ENCODE measurements at regions not wholly inside any gene's neighbourhood (a gene's known extent, or its start where the extent isn't known, plus 50 kb on each side); places are given as distances from the start of the nearest gene placed in this dataset.

GRCh38 chr6:71510057-71510713 is 221.6 kb downstream of the OGFRL1 start:
- TF ChIP-seq, protein P1, sequence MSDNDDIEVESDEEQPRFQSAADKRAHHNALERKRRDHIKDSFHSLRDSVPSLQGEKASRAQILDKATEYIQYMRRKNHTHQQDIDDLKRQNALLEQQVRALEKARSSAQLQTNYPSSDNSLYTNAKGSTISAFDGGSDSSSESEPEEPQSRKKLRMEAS (IDR thresholded peaks at IDR 0.05) = no peak
- TF ChIP-seq YY1 (IDR thresholded peaks at IDR 0.05; ENCODE audit: low read depth) = no peak
- no peak for TF ChIP-seq EP300 (IDR thresholded peaks at IDR 0.05; ENCODE audit: borderline replicate concordance)
- TF ChIP-seq, protein P2, sequence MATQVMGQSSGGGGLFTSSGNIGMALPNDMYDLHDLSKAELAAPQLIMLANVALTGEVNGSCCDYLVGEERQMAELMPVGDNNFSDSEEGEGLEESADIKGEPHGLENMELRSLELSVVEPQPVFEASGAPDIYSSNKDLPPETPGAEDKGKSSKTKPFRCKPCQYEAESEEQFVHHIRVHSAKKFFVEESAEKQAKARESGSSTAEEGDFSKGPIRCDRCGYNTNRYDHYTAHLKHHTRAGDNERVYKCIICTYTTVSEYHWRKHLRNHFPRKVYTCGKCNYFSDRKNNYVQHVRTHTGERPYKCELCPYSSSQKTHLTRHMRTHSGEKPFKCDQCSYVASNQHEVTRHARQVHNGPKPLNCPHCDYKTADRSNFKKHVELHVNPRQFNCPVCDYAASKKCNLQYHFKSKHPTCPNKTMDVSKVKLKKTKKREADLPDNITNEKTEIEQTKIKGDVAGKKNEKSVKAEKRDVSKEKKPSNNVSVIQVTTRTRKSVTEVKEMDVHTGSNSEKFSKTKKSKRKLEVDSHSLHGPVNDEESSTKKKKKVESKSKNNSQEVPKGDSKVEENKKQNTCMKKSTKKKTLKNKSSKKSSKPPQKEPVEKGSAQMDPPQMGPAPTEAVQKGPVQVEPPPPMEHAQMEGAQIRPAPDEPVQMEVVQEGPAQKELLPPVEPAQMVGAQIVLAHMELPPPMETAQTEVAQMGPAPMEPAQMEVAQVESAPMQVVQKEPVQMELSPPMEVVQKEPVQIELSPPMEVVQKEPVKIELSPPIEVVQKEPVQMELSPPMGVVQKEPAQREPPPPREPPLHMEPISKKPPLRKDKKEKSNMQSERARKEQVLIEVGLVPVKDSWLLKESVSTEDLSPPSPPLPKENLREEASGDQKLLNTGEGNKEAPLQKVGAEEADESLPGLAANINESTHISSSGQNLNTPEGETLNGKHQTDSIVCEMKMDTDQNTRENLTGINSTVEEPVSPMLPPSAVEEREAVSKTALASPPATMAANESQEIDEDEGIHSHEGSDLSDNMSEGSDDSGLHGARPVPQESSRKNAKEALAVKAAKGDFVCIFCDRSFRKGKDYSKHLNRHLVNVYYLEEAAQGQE (IDR thresholded peaks at IDR 0.05; ENCODE audit: low read depth) = no peak
- no peak for TF ChIP-seq FOXM1 (IDR thresholded peaks at IDR 0.05; ENCODE audit: borderline replicate concordance, low read depth)
- TF ChIP-seq CEBPB (IDR thresholded peaks at IDR 0.05) = no peak
- no peak for TF ChIP-seq ZBTB7A (IDR thresholded peaks at IDR 0.05; ENCODE audit: low read depth)
- TF ChIP-seq NFIC (IDR thresholded peaks at IDR 0.05) = peak; percentile 5; the same call in 1 of the 2 replicates
- TF ChIP-seq, protein P3, sequence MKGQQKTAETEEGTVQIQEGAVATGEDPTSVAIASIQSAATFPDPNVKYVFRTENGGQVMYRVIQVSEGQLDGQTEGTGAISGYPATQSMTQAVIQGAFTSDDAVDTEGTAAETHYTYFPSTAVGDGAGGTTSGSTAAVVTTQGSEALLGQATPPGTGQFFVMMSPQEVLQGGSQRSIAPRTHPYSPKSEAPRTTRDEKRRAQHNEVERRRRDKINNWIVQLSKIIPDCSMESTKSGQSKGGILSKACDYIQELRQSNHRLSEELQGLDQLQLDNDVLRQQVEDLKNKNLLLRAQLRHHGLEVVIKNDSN (IDR thresholded peaks at IDR 0.05) = no peak
- no peak for TF ChIP-seq TAF1 (IDR thresholded peaks at IDR 0.05; ENCODE audit: low read depth)
- TF ChIP-seq EGR1 (IDR thresholded peaks at IDR 0.05) = no peak
- TF ChIP-seq TEAD4 (IDR thresholded peaks at IDR 0.05) = no peak
- TF ChIP-seq RAD21 (IDR thresholded peaks at IDR 0.05; ENCODE audit: low read depth) = peak; percentile 96

Data from Ishikawa (cell line).